SK-N-SH (cell line): ENCODE measurements at regions not wholly inside any gene's neighbourhood (a gene's known extent, or its start where the extent isn't known, plus 50 kb on each side); places are given as distances from the start of the nearest gene placed in this dataset.

Source experiments
- CTCF ChIA-PET: fragments of 300-600, 350-600 bp; formaldehyde crosslinking; extraction: SDS; loops from one replicate; lab custom pipeline; 2021; lab: Yijun Ruan, JAX
- POLR2A ChIA-PET: fragments of 350-600 bp; sonication (Branson Sonifier 250); formaldehyde crosslinking; extraction: SDS; loops from one replicate; lab custom pipeline; 2020; ENCODE audit warnings: antibody characterized with exemption, inconsistent platforms; lab: Yijun Ruan, JAX
- DNase-seq: peaks from one replicate; pipeline ENCODE4 v3.0.0; 2012
- H2AFZ ChIP-seq: fragments of 200-600 bp; sonication (generic); 2 replicates; pipeline ENCODE4 v1.8.1; 2016; ENCODE audit warnings: antibody characterized with exemption, mild to moderate bottlenecking, low read depth
- H3F3A ChIP-seq: fragments of 200-600 bp; sonication (generic); replicated peaks from 2 replicates; pipeline ENCODE3; 2016; ENCODE audit warnings: antibody characterized with exemption, mild to moderate bottlenecking; ENCODE audit not compliant: insufficient read depth
- H3K27ac ChIP-seq, 2 experiments: fragments of 200-500 bp in 1 of 2; fragments of 200-600 bp in 1 of 2; sonication (Bioruptor generic) in 1 of 2; sonication (generic), shearing (Covaris generic) in 1 of 2; 2 replicates each; pipeline versions ENCODE4 v1.5.1 to v1.6.1; 2014 to 2016; ENCODE audit warnings: low read depth in 2 of 2, inconsistent platforms in 1 of 2, low read length in 1 of 2, mild to moderate bottlenecking in 1 of 2, mixed read lengths in 1 of 2
- H3K27me3 ChIP-seq: fragments of 200-600 bp; sonication (generic), shearing (Covaris generic); 2 replicates; pipeline ENCODE4 v1.6.1; 2016; ENCODE audit warnings: mixed run types; ENCODE audit not compliant: insufficient read depth
- H3K36me3 ChIP-seq, 2 experiments: fragments of 200-500 bp in 1 of 2; fragments of 200-600 bp in 1 of 2; sonication (Bioruptor generic) in 1 of 2; sonication (generic) in 1 of 2; replicated peaks in 1 of 2; 2 replicates each; pipeline versions ENCODE3 to v1.5.1; 2014 to 2016; ENCODE audit warnings: low read length in 1 of 2, mild to moderate bottlenecking in 1 of 2; ENCODE audit not compliant: insufficient read depth in 2 of 2, control insufficient read depth in 1 of 2
- H3K4me1 ChIP-seq, 2 experiments: fragments of 200-500 bp in 1 of 2; fragments of 200-600 bp in 1 of 2; sonication (Bioruptor generic) in 1 of 2; sonication (generic), shearing (Covaris generic) in 1 of 2; 2 replicates each; pipeline versions ENCODE4 v1.5.1 to v1.6.1; 2014 to 2016; ENCODE audit warnings: low read depth in 1 of 2, low read length in 1 of 2, mixed run types in 1 of 2; ENCODE audit not compliant: insufficient read depth in 2 of 2, control insufficient read depth in 1 of 2
- H3K4me2 ChIP-seq: fragments of 200-600 bp; sonication (generic), shearing (Covaris generic); 2 replicates; pipeline ENCODE4 v1.6.1; 2017; ENCODE audit warnings: mixed run types
- H3K4me3 ChIP-seq, 2 experiments: fragments of 200-500 bp in 1 of 2; fragments of 200-600 bp in 1 of 2; sonication (Bioruptor generic) in 1 of 2; sonication (generic), shearing (Covaris generic) in 1 of 2; 2 replicates each; pipeline versions ENCODE4 v1.5.1 to v1.8.1; 2014 to 2016; ENCODE audit warnings: low read depth in 2 of 2, inconsistent platforms in 1 of 2, low read length in 1 of 2, mild to moderate bottlenecking in 1 of 2, mixed read lengths in 1 of 2, moderate library complexity in 1 of 2
- H3K79me2 ChIP-seq: fragments of 200-600 bp; sonication (generic); 2 replicates; pipeline ENCODE4 v1.8.1; 2017; ENCODE audit warnings: mild to moderate bottlenecking; ENCODE audit not compliant: insufficient read depth
- H3K9ac ChIP-seq: fragments of 200-600 bp; sonication (generic); 2 replicates; pipeline ENCODE4 v1.6.1; 2017; ENCODE audit warnings: mixed run types
- H3K9me2 ChIP-seq: fragments of 200-600 bp; sonication (generic); 2 replicates; pipeline ENCODE4 v1.6.1; 2017; ENCODE audit warnings: mixed run types
- H3K9me3 ChIP-seq: fragments of 200-600 bp; sonication (generic); 2 replicates; pipeline ENCODE4 v1.6.1; 2017; ENCODE audit warnings: mixed run types, mild to moderate bottlenecking, moderate library complexity
- H4K20me1 ChIP-seq: fragments of 200-600 bp; sonication (generic); 2 replicates; pipeline ENCODE4 v1.6.1; 2017; ENCODE audit warnings: mild to moderate bottlenecking, mixed run types; ENCODE audit not compliant: insufficient read depth
- CTCF ChIP-seq: fragments of 200-600 bp; sonication (generic); IDR thresholded peaks from 2 replicates; pipeline ENCODE4 v1.6.1; 2017; ENCODE audit warnings: antibody characterized with exemption, mild to moderate bottlenecking, moderate library complexity
- EP300 ChIP-seq, 2 experiments: IDR thresholded peaks; 2 replicates each; pipeline versions ENCODE4 v1.4.0 to v1.6.1; 2012; ENCODE audit warnings: borderline replicate concordance in 1 of 2, low read depth in 1 of 2, low read length in 1 of 2
- EZH2phosphoT487 ChIP-seq: fragments of 200-600 bp; sonication (generic); IDR thresholded peaks from 2 replicates; pipeline ENCODE4 v1.6.1; 2017; ENCODE audit warnings: low read depth, mixed run types, mild to moderate bottlenecking, antibody characterized with exemption, moderate library complexity, borderline replicate concordance
- FOSL2 ChIP-seq: IDR thresholded peaks from 2 replicates; pipeline ENCODE4 v1.4.0; 2012; ENCODE audit warnings: low read depth, mild to moderate bottlenecking, moderate library complexity, borderline replicate concordance
- FOXM1 ChIP-seq: IDR thresholded peaks from 2 replicates; pipeline ENCODE4 v1.4.0; 2012; ENCODE audit warnings: low read depth, mild to moderate bottlenecking
- MXI1 ChIP-seq: IDR thresholded peaks from 2 replicates; pipeline ENCODE4 v1.6.1; 2012; ENCODE audit warnings: mild to moderate bottlenecking, low read depth, low read length, improper control_type of control experiment
- NFIC ChIP-seq: IDR thresholded peaks from 2 replicates; pipeline ENCODE4 v1.4.0; 2012; ENCODE audit warnings: borderline replicate concordance
- RCOR1 ChIP-seq: fragments of 150-350 bp; IDR thresholded peaks from 2 replicates; pipeline ENCODE4 v1.6.1; 2017; ENCODE audit warnings: antibody characterized with exemption, low read length
- REST ChIP-seq: IDR thresholded peaks from 2 replicates; pipeline ENCODE4 v1.6.1; 2012; ENCODE audit warnings: mild to moderate bottlenecking, low read depth, low read length, moderate library complexity
- RFX5 ChIP-seq: IDR thresholded peaks from 2 replicates; pipeline ENCODE4 v1.6.1; 2012; ENCODE audit warnings: mild to moderate bottlenecking, improper control_type of control experiment, low read length
- RXRA ChIP-seq: IDR thresholded peaks from 2 replicates; pipeline ENCODE4 v1.4.0; 2012; ENCODE audit warnings: low read depth, mild to moderate bottlenecking, borderline replicate concordance
- SMC3 ChIP-seq: IDR thresholded peaks from 2 replicates; pipeline ENCODE4 v1.6.1; 2012; ENCODE audit warnings: low read depth, low read length, improper control_type of control experiment
- TAF1 ChIP-seq: IDR thresholded peaks from 2 replicates; pipeline ENCODE4 v1.6.1; 2012; ENCODE audit warnings: low read depth, mild to moderate bottlenecking, low read length, moderate library complexity, borderline replicate concordance
- WGBS: methylation state at CpG from one replicate; pipeline ENCODE4 v1.1.6; 2017; ENCODE audit warnings: low lambda C conversion rate; 5-methylcytosine and 5-hydroxymethylcytosine counted together

GRCh38 chrX:127457161-127457560, 595.0 kb downstream of the ACTRT1 start:
- no peaks in the 10 kb centered on the region for H4K20me1 ChIP-seq
- CTCF ChIA-PET, result no interaction called here
- DNase-seq, result no peak
- H3K9ac ChIP-seq, result no peak overlapping the region
- H2AFZ ChIP-seq, result no peak overlapping the region
- H3K4me1 ChIP-seq, result no peaks in the 10 kb centered on the region
- H3K79me2 ChIP-seq, result no peaks in the 10 kb centered on the region
- H3K27ac ChIP-seq, result no peak overlapping the region
- POLR2A ChIA-PET, result no interaction called here
- H3K4me2 ChIP-seq, result no peak overlapping the region
- H3K36me3 ChIP-seq, result no peaks in the 10 kb centered on the region
- no peaks in the 10 kb centered on the region for H3F3A ChIP-seq
- H3K27me3 ChIP-seq, result no peaks in the 10 kb centered on the region
- H3K9me3 ChIP-seq, result no peaks in the 10 kb centered on the region
- no peaks in the 10 kb centered on the region; the same call in 1 of the 2 replicates for H3K9me2 ChIP-seq
- H3K4me3 ChIP-seq, result no peak overlapping the region
- no peak for TF ChIP-seq TAF1
- no peak for TF ChIP-seq FOXM1

- no peak overlapping the region for H3K27ac ChIP-seq
- H3K4me2 ChIP-seq, result no peak overlapping the region
- H3K9me2 ChIP-seq, result no peaks in the 10 kb centered on the region
- H4K20me1 ChIP-seq, result no peaks in the 10 kb centered on the region
- no peaks in the 10 kb centered on the region for H3K27me3 ChIP-seq
- DNase-seq, result no peak
- H3K79me2 ChIP-seq, result no peaks in the 10 kb centered on the region
- WGBS, result 1% methylated on average over 2 of the region's 2 CpGs
- no peak overlapping the region for H3K9ac ChIP-seq
- H3F3A ChIP-seq, result no peaks in the 10 kb centered on the region
- CTCF ChIA-PET, result interaction anchor here (1.5 kb wide), 1 partner anchor 12 kb away, joined by 3 read pairs; no protein-coding TSS in a partner anchor
- H3K36me3 ChIP-seq, result no peaks in the 10 kb centered on the region
- no peaks in the 10 kb centered on the region for H3K9me3 ChIP-seq
- H2AFZ ChIP-seq, result no peak overlapping the region
- TF ChIP-seq MXI1, result no peak
- TF ChIP-seq RCOR1, result no peak
- no peak for TF ChIP-seq REST
- TF ChIP-seq EP300 (IDR thresholded peaks at IDR 0.05; ENCODE audit: borderline replicate concordance in 1 of 2, low read depth in 1 of 2, low read length in 1 of 2), result no peak
- TF ChIP-seq RXRA, result no peak
- no peak for TF ChIP-seq EZH2phosphoT487
- TF ChIP-seq SMC3, result no peak
- TF ChIP-seq TAF1, result no peak
- TF ChIP-seq RFX5, result no peak
- TF ChIP-seq FOSL2, result no peak
- no peak for TF ChIP-seq NFIC
- TF ChIP-seq CTCF, result no peak
- H3K4me1 ChIP-seq, result no peaks in the 10 kb centered on the region
- POLR2A ChIA-PET, result no interaction called here
- H3K4me3 ChIP-seq, result no peak overlapping the region
Observed at GRCh38 chrX:127439676-127440075, 612.5 kb downstream of the ACTRT1 start.
